ENCODE measurements at regions not wholly inside any gene's neighbourhood (a gene's known extent, or its start where the extent isn't known, plus 50 kb on each side); places are given as distances from the start of the nearest gene placed in this dataset.
"Not testable (repeated sequence)": the region's sequence is repeated elsewhere in the genome, so short reads cannot be mapped to it uniquely, and the experiment has no call there.

- DNase-seq = not testable (repeated sequence)
Measured at GRCh38 chr5:102154791-102155605, 141.1 kb downstream of the SLCO4C1 start.

GRCh38 chr5:102154291-102154690, 141.8 kb downstream of the SLCO4C1 start:
- no peak for DNase-seq

GRCh38 chr5:102153003-102153759, 142.9 kb downstream of the SLCO4C1 start:
- DNase-seq = peak; percentile 32

GRCh38 chr5:102139029-102139428, 157.1 kb downstream of the SLCO4C1 start:
- no peak for DNase-seq

GRCh38 chr5:102138243-102138653, 157.8 kb downstream of the SLCO4C1 start:
- no peak for DNase-seq

GRCh38 chr5:102130890-102131289, 165.2 kb downstream of the SLCO4C1 start:
- DNase-seq = no peak

GRCh38 chr5:102130386-102130785, 165.7 kb downstream of the SLCO4C1 start:
- no peak for DNase-seq

GRCh38 chr5:102119252-102119651, 176.8 kb downstream of the SLCO4C1 start:
- no peak for DNase-seq

- DNase-seq = no peak
Measured at GRCh38 chr5:102115736-102116135, 180.3 kb downstream of the SLCO4C1 start.

- DNase-seq = no peak
Measured at GRCh38 chr5:102114525-102115069, 181.5 kb downstream of the SLCO4C1 start.

- DNase-seq = no peak
Measured at GRCh38 chr5:102107865-102108264, 188.2 kb downstream of the SLCO4C1 start.

- DNase-seq = no peak
Measured at GRCh38 chr5:102106599-102106998, 189.5 kb downstream of the SLCO4C1 start.

GRCh38 chr5:102099766-102100331, 196.2 kb downstream of the SLCO4C1 start:
- no peak for DNase-seq

GRCh38 chr5:102099083-102099482, 197.0 kb downstream of the SLCO4C1 start:
- not testable (repeated sequence) for DNase-seq

- not testable (repeated sequence) for DNase-seq
Measured at GRCh38 chr5:102098606-102099005, 197.5 kb downstream of the SLCO4C1 start.

- peak; percentile 60 for DNase-seq
Measured at GRCh38 chr5:102090770-102091169, 205.3 kb downstream of the SLCO4C1 start.

GRCh38 chr5:102089883-102090282, 206.2 kb downstream of the SLCO4C1 start:
- DNase-seq = no peak

- no peak for DNase-seq
Measured at GRCh38 chr5:102087906-102088305, 208.2 kb downstream of the SLCO4C1 start.

- DNase-seq = no peak
Measured at GRCh38 chr5:102080288-102080687, 215.8 kb downstream of the SLCO4C1 start.

- no peak for DNase-seq
Measured at GRCh38 chr5:102077920-102078319, 218.2 kb downstream of the SLCO4C1 start.

- DNase-seq = no peak
Measured at GRCh38 chr5:102069974-102070373, 226.1 kb downstream of the SLCO4C1 start.

GRCh38 chr5:102068870-102069269, 227.2 kb downstream of the SLCO4C1 start:
- DNase-seq = no peak

- DNase-seq = peak; percentile 84
Measured at GRCh38 chr5:102049517-102049916, 246.6 kb downstream of the SLCO4C1 start.
